HEK293 (cell line): ENCODE measurements at regions not wholly inside any gene's neighbourhood (a gene's known extent, or its start where the extent isn't known, plus 50 kb on each side); places are given as distances from the start of the nearest gene placed in this dataset.

Experiments
- CTCF ChIA-PET: fragments of 350-600 bp; formaldehyde crosslinking; extraction: SDS; loops from one replicate; lab custom pipeline; 2021; ENCODE audit warnings: antibody characterized with exemption; lab: Yijun Ruan, JAX
- POLR2A ChIA-PET: fragments of 300-600 bp; formaldehyde crosslinking; extraction: SDS; loops from one replicate; lab custom pipeline; 2020; ENCODE audit warnings: antibody characterized with exemption, inconsistent platforms; lab: Yijun Ruan, JAX
- H3K27ac ChIP-seq: fragments of 200-500 bp; sonication (Bioruptor generic); 2 replicates; pipeline ENCODE4 v1.5.1; 2014; ENCODE audit warnings: low read depth, low read length, control low read depth, inconsistent platforms; ENCODE audit errors: extremely low read depth
- H3K36me3 ChIP-seq, 2 experiments: fragments of 200-500 bp in 1 of 2; sonication (Bioruptor generic) in 1 of 2; 1 replicate in 1 of 2; 2 replicates in 1 of 2; pipeline ENCODE4 v1.5.1; 2014 to 2017; ENCODE audit warnings: inconsistent platforms in 2 of 2, low read length in 2 of 2; ENCODE audit not compliant: control insufficient read depth in 2 of 2, insufficient read depth in 1 of 2
- H3K4me1 ChIP-seq: fragments of 200-500 bp; sonication (Bioruptor generic); 2 replicates; pipeline ENCODE4 v1.5.1; 2014; ENCODE audit warnings: mild to moderate bottlenecking, low read length, inconsistent platforms; ENCODE audit not compliant: control insufficient read depth, insufficient read depth
- H3K4me3 ChIP-seq: 2 replicates; pipeline ENCODE4 v1.5.1; 2011; ENCODE audit warnings: low read depth, mild to moderate bottlenecking, control low read depth, low read length, moderate library complexity
- H3K9me3 ChIP-seq: fragments of 200-500 bp; sonication (Bioruptor generic); 2 replicates; pipeline ENCODE4 v1.5.1; 2014; ENCODE audit warnings: low read depth, low read length, inconsistent platforms; ENCODE audit not compliant: control insufficient read depth, insufficient read depth
- BCL11A ChIP-seq: fragments of 450-650 bp; formaldehyde crosslinking; IDR thresholded peaks from 2 replicates; pipeline ENCODE4 v1.5.1; 2016; ENCODE audit warnings: low read depth, missing biosample characterization, missing genetic modification characterization
- FEZF1 ChIP-seq: fragments of 450-650 bp; formaldehyde crosslinking; IDR thresholded peaks from 2 replicates; pipeline ENCODE4 v1.5.1; 2016; ENCODE audit warnings: missing biosample characterization, missing genetic modification characterization
- KLF9 ChIP-seq: fragments of 450-650 bp; formaldehyde crosslinking; IDR thresholded peaks from 2 replicates; pipeline ENCODE4 v1.5.1; 2016; ENCODE audit warnings: missing biosample characterization, missing genetic modification characterization, low read depth
- MYNN ChIP-seq: fragments of 450-650 bp; formaldehyde crosslinking; IDR thresholded peaks from 2 replicates; pipeline ENCODE4 v1.5.1; 2016; ENCODE audit warnings: missing biosample characterization, missing genetic modification characterization, borderline replicate concordance
- MZF1 ChIP-seq: fragments of 450-650 bp; formaldehyde crosslinking; IDR thresholded peaks from 2 replicates; pipeline ENCODE4 v1.5.1; 2017; ENCODE audit warnings: missing biosample characterization, missing genetic modification characterization, borderline replicate concordance
- REPIN1 ChIP-seq: fragments of 450-650 bp; formaldehyde crosslinking; IDR thresholded peaks from 2 replicates; pipeline ENCODE4 v1.5.1; 2017; ENCODE audit warnings: missing biosample characterization, missing genetic modification characterization, low read depth
- TCF7L2 ChIP-seq: IDR thresholded peaks from 2 replicates; pipeline ENCODE4 v1.6.1; 2011; ENCODE audit warnings: low read depth, mild to moderate bottlenecking, inconsistent platforms, low read length, moderate library complexity, borderline replicate concordance
- TRIM28 ChIP-seq: IDR thresholded peaks from 2 replicates; pipeline ENCODE4 v1.6.1; 2011; ENCODE audit warnings: low read length, control low read depth, borderline replicate concordance
- YY2 ChIP-seq: fragments of 450-650 bp; formaldehyde crosslinking; IDR thresholded peaks from 2 replicates; pipeline ENCODE4 v1.5.1; 2016; ENCODE audit warnings: missing biosample characterization, missing genetic modification characterization
- ZBTB48 ChIP-seq: fragments of 450-650 bp; formaldehyde crosslinking; IDR thresholded peaks from 2 replicates; pipeline ENCODE4 v1.5.1; 2016; ENCODE audit warnings: missing biosample characterization, missing genetic modification characterization
- ZNF140 ChIP-seq: fragments of 450-650 bp; formaldehyde crosslinking; IDR thresholded peaks from 2 replicates; pipeline ENCODE4 v1.5.1; 2016; ENCODE audit warnings: missing biosample characterization, missing genetic modification characterization
- ZNF157 ChIP-seq: fragments of 450-650 bp; formaldehyde crosslinking; IDR thresholded peaks from 2 replicates; pipeline ENCODE4 v1.5.1; 2016; ENCODE audit warnings: missing biosample characterization, missing genetic modification characterization
- ZNF223 ChIP-seq: fragments of 450-650 bp; formaldehyde crosslinking; IDR thresholded peaks from 2 replicates; pipeline ENCODE4 v1.5.1; 2016; ENCODE audit warnings: missing biosample characterization, missing genetic modification characterization
- ZNF341 ChIP-seq: fragments of 450-650 bp; formaldehyde crosslinking; IDR thresholded peaks from 2 replicates; pipeline ENCODE4; 2016; ENCODE audit warnings: low read depth, missing biosample characterization, missing genetic modification characterization
- ZNF600 ChIP-seq: fragments of 450-650 bp; formaldehyde crosslinking; IDR thresholded peaks from 2 replicates; pipeline ENCODE4 v1.5.1; 2016; ENCODE audit warnings: missing biosample characterization, missing genetic modification characterization
- ZNF629 ChIP-seq: fragments of 450-650 bp; formaldehyde crosslinking; IDR thresholded peaks from 2 replicates; pipeline ENCODE4 v1.5.1; 2017; ENCODE audit warnings: missing biosample characterization, missing genetic modification characterization
- ZNF654 ChIP-seq: fragments of 450-650 bp; formaldehyde crosslinking; IDR thresholded peaks from 2 replicates; pipeline ENCODE4 v1.5.1; 2016; ENCODE audit warnings: low read depth, missing biosample characterization, missing genetic modification characterization
- ZNF664 ChIP-seq: fragments of 450-650 bp; formaldehyde crosslinking; IDR thresholded peaks from 2 replicates; pipeline ENCODE4 v1.5.1; 2016; ENCODE audit warnings: missing biosample characterization, missing genetic modification characterization
- ZNF677 ChIP-seq: fragments of 450-650 bp; IDR thresholded peaks from 2 replicates; pipeline ENCODE4 v1.5.0; 2018; ENCODE audit warnings: missing biosample characterization, mild to moderate bottlenecking, missing genetic modification characterization, moderate library complexity
- ZNF785 ChIP-seq: fragments of 450-650 bp; formaldehyde crosslinking; IDR thresholded peaks from 2 replicates; pipeline ENCODE4 v1.5.1; 2016; ENCODE audit warnings: missing biosample characterization, missing genetic modification characterization
- ZNF837 ChIP-seq: fragments of 450-650 bp; formaldehyde crosslinking; IDR thresholded peaks from 2 replicates; pipeline ENCODE4 v1.5.1; 2016; ENCODE audit warnings: missing biosample characterization, missing genetic modification characterization
- TF ChIP-seq, protein P1 (sequence below): fragments of 450-650 bp; formaldehyde crosslinking; IDR thresholded peaks from 2 replicates; pipeline ENCODE4 v1.5.1; 2016; ENCODE audit warnings: missing biosample characterization, missing genetic modification characterization
- TF ChIP-seq, protein P2 (sequence below): fragments of 450-650 bp; formaldehyde crosslinking; IDR thresholded peaks from 2 replicates; pipeline ENCODE4 v1.5.1; 2016; ENCODE audit warnings: missing biosample characterization, missing genetic modification characterization, low read depth
- TF ChIP-seq, protein P3 (sequence below): fragments of 450-650 bp; formaldehyde crosslinking; IDR thresholded peaks from 2 replicates; pipeline ENCODE4 v1.5.1; 2016; ENCODE audit warnings: missing biosample characterization, missing genetic modification characterization
- TF ChIP-seq, protein P4 (sequence below): fragments of 450-650 bp; formaldehyde crosslinking; IDR thresholded peaks from 2 replicates; pipeline ENCODE4 v1.5.1; 2016; ENCODE audit warnings: missing biosample characterization, missing genetic modification characterization

DNA sequence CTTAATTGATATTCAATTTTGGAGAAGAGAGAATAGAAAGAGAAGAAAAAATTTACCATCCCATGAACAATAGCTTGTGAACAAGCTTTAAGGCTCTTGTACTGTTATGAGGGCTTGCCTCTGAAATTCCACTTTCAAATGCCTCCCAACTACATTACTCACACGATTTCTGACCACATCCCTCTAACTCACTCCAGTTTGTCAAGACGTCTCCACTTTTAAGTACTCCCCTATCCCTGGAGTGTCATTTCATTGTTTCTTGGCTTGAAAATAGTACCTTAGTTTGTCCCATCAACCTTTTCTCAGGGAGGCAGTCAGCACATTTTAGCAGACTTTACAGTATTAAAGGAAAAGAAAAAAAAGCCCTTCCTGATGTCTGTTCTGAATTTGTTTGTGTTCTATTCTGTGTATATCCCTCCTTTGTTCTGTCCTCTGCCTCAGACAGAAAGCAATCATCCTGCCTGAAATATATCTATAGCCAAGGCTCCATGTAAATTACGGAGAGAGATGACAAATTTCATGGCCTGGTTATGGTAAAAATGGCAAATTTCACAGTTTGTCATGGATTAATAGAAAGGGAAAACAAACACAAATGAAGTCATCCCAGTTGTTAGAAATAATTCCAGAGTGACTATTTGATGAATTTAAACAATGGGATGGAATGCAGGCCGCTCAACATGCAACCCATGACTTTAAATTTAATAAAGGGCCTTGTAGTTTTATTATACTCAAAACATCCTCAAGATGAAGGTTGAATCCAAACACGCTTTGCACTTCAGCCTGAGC lies 228.8 kb downstream of the ETAA1 start (continued):
- TF ChIP-seq REPIN1 (tag by site-specific recombination) (no peak), ZNF677 (tag by site-specific recombination) (no peak)
- TF ChIP-seq, all 188 proteins: peak for 0

DNA sequence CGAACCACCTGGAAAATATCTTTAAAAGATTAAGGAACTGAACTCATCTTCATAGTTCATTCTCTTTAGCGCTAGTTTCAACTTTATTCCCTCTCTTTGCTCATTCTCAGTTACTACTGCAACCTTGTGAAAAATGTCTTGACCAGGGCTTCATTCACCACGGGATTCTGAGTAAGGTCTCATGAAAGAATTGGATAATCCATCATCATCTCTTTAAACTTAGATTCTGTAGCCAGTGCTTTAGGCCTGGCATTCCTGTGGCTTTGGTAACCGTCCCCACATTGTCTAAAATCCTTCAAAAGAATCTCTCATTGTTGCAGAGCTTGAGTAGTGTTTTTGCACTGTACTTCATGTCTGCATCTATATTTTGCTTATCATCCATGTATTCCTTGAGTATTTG lies 229.5 kb downstream of the ETAA1 start:
- POLR2A ChIA-PET, result no interaction called here
- TF ChIP-seq ZNF223 (no peak), YY2 (tag by site-specific recombination) (no peak), ZBTB48 (tag by site-specific recombination) (no peak), ZNF654 (tag by site-specific recombination) (no peak), ZNF629 (tag by site-specific recombination) (no peak), ZNF600 (tag by site-specific recombination) (no peak), ZNF140 (no peak)
- TF ChIP-seq, protein P1, sequence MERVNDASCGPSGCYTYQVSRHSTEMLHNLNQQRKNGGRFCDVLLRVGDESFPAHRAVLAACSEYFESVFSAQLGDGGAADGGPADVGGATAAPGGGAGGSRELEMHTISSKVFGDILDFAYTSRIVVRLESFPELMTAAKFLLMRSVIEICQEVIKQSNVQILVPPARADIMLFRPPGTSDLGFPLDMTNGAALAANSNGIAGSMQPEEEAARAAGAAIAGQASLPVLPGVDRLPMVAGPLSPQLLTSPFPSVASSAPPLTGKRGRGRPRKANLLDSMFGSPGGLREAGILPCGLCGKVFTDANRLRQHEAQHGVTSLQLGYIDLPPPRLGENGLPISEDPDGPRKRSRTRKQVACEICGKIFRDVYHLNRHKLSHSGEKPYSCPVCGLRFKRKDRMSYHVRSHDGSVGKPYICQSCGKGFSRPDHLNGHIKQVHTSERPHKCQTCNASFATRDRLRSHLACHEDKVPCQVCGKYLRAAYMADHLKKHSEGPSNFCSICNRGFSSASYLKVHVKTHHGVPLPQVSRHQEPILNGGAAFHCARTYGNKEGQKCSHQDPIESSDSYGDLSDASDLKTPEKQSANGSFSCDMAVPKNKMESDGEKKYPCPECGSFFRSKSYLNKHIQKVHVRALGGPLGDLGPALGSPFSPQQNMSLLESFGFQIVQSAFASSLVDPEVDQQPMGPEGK (tag by site-specific recombination), result no peak
- TF ChIP-seq, protein P2, sequence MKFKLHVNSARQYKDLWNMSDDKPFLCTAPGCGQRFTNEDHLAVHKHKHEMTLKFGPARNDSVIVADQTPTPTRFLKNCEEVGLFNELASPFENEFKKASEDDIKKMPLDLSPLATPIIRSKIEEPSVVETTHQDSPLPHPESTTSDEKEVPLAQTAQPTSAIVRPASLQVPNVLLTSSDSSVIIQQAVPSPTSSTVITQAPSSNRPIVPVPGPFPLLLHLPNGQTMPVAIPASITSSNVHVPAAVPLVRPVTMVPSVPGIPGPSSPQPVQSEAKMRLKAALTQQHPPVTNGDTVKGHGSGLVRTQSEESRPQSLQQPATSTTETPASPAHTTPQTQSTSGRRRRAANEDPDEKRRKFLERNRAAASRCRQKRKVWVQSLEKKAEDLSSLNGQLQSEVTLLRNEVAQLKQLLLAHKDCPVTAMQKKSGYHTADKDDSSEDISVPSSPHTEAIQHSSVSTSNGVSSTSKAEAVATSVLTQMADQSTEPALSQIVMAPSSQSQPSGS (tag by site-specific recombination), result no peak
- TF ChIP-seq, protein P3, sequence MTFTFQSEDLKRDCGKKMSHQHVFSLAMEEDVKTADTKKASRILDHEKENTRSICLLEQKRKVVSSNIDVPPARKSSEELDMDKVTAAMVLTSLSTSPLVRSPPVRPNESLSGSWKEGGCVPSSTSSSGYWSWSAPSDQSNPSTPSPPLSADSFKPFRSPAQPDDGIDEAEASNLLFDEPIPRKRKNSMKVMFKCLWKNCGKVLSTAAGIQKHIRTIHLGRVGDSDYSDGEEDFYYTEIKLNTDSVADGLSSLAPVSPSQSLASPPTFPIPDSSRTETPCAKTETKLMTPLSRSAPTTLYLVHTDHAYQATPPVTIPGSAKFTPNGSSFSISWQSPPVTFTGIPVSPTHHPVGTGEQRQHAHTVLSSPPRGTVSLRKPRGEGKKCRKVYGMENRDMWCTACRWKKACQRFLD (tag by site-specific recombination), result no peak
- TF ChIP-seq, protein P4, sequence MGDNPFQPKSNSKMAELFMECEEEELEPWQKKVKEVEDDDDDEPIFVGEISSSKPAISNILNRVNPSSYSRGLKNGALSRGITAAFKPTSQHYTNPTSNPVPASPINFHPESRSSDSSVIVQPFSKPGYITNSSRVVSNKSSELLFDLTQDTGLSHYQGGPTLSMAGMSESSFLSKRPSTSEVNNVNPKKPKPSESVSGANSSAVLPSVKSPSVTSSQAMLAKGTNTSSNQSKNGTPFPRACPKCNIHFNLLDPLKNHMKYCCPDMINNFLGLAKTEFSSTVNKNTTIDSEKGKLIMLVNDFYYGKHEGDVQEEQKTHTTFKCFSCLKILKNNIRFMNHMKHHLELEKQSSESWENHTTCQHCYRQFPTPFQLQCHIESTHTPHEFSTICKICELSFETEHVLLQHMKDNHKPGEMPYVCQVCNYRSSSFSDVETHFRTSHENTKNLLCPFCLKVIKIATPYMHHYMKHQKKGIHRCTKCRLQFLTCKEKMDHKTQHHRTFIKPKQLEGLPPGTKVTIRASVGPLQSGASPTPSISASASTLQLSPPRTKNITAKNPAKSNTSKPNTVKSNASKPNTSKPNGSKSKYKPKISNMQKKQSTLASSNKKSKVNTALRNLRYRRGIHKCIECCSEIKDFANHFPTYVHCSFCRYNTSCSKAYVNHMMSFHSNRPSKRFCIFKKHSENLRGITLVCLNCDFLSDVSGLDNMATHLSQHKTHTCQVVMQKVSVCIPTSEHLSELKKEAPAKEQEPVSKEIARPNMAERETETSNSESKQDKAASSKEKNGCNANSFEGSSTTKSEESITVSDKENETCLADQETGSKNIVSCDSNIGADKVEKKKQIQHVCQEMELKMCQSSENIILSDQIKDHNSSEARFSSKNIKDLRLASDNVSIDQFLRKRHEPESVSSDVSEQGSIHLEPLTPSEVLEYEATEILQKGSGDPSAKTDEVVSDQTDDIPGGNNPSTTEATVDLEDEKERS (tag by site-specific recombination), result no peak

DNA sequence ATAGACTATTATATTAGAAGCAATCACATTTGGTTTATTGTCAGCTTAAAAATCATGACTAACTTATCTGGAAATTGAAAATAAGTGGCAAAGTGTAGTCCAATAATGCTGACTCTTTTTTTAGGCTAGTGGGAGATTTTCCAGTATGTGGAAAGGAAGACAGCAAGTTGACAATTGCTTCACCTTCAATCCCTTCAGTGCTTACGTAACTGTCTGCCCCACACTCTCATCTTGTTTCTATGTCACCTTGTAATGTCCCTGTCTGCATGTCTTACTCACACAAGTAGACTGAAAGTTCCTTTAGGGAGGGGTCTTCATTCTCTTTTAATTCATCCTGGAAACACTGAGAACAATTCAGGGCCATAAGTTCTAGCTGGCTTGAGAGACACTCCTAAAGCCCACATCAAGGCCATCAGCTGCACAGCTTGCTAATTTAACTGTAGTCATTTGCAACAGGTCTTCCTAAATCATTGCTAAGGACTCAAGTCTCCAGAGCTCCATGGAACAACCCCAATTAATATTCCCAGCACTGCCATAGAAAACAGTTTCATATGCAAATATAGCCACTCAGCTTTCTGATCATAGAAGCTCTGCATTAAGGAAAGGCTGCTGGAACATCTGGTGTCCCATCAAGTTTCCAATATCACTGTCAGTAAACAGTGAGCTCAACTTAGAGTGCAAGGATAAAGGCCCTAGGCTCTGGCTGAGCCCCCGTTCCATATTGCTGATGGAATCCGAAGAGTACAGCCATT lies 230.5 kb downstream of the ETAA1 start:
- Histone ChIP-seq H3K36me3 (no peaks in the 10 kb centered on the region), H3K4me1 (no peaks in the 10 kb centered on the region), H3K27ac (no peak overlapping the region), H3K4me3 (no peak overlapping the region), H3K9me3 (no peaks in the 10 kb centered on the region)
- ChIA-PET POLR2A (no interaction called here), CTCF (interaction anchor here (0.5 to 0.6 kb wide), 3 partner anchors 46 to 1198 kb away, joined by 3 to 9 read pairs (median 3); no protein-coding TSS in a partner anchor)
- TF ChIP-seq BCL11A (tag by site-specific recombination), result no peak
- TF ChIP-seq KLF9, result no peak
- no peak for TF ChIP-seq FEZF1 (tag by site-specific recombination)
- no peak for TF ChIP-seq ZNF664 (tag by site-specific recombination)
- no peak for TF ChIP-seq ZNF837 (tag by site-specific recombination)
- TF ChIP-seq TRIM28, result no peak
- no peak for TF ChIP-seq ZNF341 (tag by site-specific recombination)
- TF ChIP-seq ZNF157 (tag by site-specific recombination), result no peak
- no peak for TF ChIP-seq MZF1
- no peak for TF ChIP-seq TCF7L2
- no peak for TF ChIP-seq ZNF785
- TF ChIP-seq ZNF677 (tag by site-specific recombination), result no peak
- TF ChIP-seq MYNN, result no peak

More for the DNA sequence above, 229.5 kb downstream of the ETAA1 start:
- Histone ChIP-seq H3K27ac (no peak overlapping the region), H3K4me1 (no peaks in the 10 kb centered on the region), H3K4me3 (no peak overlapping the region), H3K9me3 (no peaks in the 10 kb centered on the region), H3K36me3 (no peaks in the 10 kb centered on the region)
- CTCF ChIA-PET, result interaction anchor here (0.6 kb wide), 1 partner anchor 158 kb away, joined by 3 read pairs; no protein-coding TSS in a partner anchor
